GM19455 (cell line): ENCODE measurements at regions not wholly inside any gene's neighbourhood (a gene's known extent, or its start where the extent isn't known, plus 50 kb on each side); places are given as distances from the start of the nearest gene placed in this dataset.
"Not testable (repeated sequence)": the region's sequence is repeated elsewhere in the genome, so short reads cannot be mapped to it uniquely, and the experiment has no call there.

Experiments used
- ATAC-seq: cut with Tn5 transposase; IDR thresholded peaks from one replicate; pipeline ENCODE4 v1.9.1; 2021; ENCODE audit not compliant: unreplicated experiment

DNA sequence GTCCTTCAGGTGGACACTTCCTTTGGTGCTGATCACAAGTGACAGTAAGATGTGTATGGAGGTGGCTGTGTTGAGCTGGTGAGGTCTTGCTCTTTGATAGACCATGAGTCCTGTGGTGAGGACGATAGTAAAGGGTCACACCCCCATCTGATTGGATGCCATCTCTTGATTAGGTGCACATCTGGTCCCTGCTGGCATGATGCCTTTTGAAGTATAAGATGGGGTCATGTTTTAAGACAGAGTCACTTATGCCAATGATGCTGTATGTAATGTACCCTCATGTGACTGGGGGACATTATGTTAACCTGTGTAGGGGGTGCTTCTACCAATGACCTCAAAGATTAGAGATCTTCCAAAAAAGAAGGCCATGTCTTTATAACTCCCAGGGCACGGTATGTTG lies 644.6 kb downstream of the ACTR3B start:
- ATAC-seq = no peak

DNA sequence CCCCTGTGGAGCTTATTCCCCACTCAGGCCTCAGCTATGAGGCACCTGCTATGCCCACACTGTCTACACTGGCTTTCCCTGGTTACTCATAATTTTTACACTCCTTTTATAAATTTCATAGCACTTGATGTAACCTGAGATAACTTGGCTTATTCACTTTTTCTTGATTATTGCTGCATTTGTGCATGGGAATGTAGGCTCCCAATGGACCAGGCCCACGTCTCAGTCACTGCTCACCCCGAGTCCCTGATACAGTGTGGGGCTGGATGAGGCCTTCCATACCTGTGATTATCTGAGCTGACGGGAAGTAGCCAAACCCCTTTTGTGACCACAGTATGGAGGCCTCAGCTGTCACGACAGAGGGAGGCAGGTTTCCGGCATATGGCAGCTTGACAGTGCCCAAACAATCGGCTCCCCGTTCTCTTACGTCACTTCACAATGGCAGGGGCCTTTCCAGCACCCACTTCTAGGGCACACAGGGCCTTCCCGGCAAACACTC lies 645.3 kb downstream of the ACTR3B start:
- no peak for ATAC-seq

DNA sequence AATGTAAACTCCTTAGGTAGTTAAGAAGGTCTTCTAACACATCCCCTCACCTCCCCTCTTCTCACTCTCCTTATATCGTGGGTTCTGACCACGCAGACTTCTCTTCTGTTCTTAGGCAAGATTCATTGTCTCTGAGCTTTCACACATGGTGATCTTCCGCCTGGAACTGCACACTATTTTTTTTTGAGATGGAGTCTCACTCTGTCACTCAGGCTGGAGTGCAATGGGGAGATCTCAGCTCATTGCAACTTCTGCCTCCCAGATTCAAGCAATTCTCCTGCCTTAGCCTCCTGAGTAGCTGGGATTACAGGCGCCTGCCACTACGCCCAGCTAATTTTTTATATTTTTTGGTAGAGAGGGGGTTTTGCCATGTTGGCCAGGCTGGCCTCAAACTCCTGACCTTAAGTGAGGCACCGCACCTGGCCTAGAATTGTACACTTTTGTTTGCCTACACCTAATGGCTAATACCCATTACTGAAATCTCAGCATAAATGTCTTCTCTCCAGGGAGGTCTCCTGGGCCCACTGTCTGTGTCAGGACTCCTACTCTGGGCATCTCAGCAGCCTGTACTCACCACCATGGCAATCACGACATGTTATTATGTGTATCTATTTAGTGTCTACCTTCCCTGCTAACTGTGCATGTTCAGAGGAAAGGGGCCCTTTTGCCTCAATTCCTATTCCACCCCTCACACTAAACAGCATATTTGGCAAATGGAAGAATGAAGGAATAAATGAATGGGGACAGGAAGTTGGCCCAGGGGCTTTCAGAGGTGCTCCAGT lies 646.3 kb upstream of the DPP6 start:
- no peak for ATAC-seq

DNA sequence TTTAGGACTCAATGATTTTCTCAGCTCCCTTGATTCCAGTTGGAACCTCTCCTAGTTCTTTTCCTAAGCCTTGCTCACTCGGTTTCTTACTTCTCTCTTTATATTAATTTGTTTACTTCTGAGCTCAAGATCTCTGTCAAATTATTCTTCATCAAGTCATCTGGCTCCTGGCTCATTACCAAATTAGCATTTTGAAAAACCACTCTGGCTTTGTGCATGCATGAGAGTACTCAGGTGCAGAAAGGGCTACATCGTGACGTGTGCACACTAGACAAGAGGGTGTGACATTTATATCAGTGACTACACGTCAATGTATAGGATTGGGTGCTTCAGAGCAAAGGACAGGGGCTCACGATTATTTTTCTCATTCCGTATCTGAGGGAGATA lies 645.7 kb upstream of the DPP6 start:
- ATAC-seq = no peak

DNA sequence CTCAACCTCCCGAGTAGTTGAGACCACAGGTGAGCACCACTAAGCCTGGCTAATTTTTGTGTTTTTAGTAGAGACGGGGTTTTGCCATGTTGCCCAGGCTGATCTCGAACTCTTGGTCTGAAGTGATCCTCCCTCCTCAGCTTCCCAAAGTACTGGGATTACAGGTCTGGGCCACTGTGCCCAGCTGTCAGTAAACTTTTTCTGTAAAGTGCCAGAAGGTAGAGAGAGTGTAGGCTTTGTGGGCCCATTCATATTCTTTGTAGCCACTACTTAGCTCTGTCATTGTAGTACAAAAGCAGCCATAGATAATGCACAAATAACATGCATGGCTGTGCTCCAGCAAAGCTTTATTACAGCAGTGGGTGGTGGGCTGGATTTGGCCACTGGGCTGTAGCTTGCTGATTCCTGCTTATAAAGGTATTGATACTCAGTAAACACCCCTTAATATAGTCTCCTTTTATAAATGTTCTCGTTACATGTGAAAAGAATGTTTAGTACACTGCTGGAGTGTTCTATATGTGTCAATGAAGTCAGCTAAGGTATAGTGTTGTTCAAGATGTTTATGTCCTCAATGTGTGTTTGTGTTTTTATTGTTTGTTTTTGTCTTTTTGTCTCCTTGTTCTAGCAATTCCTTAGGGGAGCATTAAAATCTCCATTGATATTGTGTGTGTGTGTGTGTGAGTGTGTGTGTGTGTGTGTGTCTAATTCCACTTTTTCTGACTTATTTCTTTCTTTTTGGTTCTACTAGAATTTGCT lies 644.7 kb upstream of the DPP6 start:
- no peak for ATAC-seq

DNA sequence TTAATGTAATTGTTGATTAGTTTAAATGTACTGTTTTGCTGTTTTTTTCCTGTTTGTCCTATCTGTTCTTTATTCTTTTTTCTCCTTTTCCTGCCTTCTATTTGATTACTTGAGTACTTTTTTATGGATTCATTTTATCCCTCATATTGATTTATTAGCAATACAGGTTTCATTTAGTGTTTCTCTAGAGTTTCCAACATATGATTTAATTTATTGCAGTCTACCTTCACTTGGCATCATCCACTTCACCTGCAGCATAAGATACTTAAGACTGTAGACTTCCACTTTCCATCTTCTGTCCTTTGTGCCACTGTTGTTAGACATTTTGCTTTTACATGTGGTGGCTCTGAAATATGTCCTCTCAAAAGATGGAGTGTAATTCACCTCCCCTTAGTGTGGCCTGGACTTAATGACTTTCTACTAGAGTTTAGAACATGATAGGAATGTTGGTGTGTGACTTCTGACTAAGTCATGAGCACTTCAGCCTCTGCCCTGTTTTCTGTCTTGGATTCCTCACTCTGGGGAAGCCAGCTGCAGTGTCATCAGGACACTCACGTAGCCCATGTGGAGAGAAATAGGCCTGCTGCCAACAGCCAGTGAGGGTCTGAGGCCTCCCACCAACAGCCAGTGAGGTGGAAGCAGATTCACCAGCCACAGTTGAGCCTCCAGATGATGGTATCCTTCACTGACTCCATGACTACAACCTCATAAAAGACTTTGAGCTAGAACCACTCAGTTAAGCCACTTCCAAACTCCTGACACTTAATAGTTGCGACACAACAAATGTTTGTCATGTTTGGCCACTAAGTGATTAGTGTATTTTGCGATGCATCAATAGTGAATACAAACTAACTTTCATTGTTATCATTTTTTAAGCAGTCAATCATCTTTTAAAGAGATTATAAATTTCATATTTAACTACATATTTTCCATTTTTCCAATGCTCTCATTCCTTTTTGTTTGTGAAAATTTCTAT lies 643.5 kb upstream of the DPP6 start:
- ATAC-seq = no peak

DNA sequence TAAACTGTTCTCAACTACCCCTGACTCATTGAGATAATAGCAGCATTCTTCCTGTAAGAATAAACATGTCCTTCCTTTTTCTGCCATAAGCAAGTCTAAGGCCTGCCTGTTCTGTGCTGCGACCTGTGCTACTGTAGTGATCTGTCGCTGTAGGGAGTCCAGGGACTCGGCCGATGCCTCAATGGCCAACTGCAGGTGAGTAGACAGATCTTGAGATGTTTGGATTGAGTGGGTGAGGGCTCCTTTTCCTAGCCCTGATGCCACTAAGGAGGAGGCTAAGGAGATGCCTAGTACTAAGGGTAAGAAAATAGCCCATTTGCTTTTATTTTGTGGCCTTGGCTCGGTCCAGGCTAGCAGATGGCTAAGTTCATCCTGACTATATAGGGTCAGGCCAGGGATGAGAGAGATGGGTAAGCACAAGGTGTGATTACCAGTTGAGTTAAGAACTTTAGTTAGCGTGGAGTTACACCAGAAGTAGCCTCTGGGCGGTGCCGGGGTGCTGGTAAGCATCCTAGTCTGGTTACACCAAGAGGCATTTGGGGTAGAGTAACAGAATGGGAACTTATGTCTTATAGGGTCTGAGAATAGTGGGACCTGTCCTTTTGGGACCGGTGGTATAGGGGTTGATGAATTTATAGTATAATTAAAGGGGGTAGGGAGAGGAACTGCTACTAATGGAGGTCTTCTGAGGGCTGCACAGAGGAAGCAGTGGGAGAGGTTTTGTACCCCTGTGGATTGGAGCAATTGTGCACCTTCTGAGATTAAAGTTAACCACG lies 642.4 kb upstream of the DPP6 start:
- not testable (repeated sequence) for ATAC-seq

DNA sequence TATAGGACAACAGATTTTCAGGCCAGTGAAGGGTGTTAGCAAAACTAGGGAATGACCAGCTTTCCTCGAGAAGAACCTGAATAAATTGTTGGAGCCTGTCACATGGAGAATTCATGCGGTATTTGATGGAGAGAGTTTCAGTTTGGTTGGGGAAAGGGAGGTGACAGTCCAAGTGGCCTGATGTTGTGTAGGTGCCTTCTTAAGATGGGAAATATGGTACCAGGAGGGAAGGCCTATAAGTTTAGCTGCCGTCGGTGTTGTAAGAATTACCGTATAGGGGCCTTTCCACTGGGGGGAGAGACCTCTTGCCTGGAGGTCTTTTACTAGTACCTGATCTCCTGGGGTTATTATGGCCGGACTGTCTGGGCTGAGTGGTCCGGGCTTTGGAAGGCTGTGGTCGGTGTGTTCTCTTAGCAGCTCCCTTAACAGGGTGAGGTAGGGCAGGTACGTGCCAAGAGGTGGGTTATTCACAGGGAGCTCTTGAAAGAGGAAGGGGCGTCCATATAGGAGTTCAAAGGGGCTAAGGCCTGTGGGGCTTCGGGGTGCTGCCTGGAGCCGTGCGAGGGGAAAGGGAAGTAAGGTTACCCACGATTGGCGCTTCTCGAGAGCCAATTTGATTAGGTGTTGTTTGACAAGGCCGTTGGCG lies 641.1 kb upstream of the DPP6 start:
- ATAC-seq = not testable (repeated sequence)

DNA sequence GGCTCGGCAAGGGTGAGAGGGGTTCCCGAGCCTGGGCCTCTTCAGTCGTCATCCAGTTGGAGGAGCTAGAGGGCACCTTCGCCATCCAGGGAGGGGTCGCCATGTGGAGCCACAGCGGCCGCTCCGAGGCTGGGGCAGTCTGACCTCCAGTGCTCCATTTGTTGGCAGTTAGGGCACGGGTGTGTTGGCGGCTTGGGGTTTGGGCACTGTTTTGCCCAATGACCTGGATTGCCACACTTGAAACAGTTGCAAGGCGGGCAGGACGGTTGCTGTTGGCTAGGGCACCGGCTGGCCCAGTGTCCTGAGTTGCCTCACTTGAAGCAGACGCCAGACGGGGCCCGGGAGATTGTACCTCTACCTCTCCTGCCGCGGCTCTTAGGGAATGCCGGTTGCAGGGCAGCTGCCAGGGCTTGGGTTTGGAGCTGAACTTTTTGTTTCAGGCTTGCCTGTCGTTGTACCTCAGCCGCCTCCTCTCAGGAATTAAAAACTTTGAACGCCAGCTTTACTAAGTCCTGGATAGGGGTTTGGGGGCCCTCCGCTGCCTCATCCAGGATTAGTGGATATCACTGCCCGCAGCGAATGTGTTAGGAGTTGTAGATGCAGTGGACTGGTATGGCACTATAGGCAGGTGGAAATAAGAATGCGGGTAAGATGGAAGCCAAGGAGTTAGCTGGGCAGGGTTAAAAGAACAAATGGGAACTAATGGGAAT lies 639.9 kb upstream of the DPP6 start:
- not testable (repeated sequence) for ATAC-seq

DNA sequence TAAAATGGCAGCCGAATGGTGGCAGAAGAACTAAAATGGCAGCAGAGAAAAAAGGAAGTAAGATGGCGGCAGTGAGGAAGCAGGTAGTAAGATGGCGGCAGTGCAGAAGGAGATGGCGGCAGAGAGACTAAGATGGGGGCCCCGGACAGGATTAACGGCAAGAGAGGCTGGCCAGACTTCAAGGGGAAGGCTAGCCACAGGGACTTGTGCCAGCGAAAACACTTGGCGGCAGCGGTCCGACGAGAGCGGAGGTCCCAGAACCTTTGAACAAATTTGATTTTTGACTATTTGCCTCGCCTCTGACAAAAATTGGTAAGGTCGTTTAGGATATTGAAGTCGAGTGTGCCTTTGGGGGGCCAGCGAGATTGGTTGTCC lies 639.4 kb upstream of the DPP6 start:
- ATAC-seq = not testable (repeated sequence)

DNA sequence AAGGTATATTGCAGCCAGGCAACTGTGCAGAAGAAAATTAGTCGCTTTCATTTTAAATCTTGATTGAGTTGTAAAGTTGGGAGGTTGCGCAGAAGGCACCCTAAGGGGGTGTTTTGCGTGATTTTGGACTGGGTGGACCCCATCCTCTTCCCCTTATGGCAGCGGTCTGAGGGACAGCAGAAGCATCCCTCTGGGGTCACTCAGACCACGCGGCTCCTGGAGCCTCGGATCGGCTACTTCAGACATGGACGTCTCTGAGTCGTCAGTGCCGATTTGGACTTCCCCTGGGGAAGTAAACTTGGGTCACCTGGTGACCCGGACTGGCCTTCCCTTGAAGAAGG lies 639.0 kb upstream of the DPP6 start:
- ATAC-seq = no peak

DNA sequence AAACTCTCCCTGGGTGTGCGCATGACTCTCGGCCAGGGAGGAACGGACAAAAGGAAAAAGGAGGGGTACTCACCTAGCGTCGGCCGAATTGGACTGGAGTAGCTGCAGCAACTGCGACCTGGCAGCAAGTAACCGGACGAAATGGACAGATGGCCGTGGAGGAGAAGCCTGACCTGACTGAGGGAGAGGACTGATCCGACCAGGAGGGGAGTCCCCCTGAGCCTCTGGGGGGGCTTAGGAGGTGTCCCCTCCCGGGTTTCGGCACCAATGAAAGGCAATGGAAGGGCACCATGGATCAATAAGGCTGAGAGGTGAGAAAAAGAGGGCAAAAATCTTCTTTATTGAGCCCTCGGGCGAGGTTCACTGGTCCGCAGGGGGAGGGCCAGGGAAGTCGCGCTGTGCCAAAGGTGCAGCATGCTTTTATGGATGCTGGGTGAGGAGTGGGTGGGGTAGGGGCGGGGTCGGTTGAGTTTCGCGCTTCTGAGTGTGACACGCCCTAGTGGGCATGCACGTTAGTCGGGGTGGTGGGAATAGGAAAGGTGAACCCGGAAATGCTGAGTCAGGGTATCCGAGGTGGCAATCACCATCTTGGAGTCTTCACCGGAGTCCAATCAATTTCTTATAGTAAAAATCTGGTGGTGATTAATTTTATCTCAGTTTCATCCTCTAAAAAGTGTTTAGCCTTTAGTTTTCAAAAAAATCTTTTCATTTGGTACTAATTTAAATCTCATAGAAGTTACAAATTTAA lies 638.5 kb upstream of the DPP6 start:
- no peak for ATAC-seq

DNA sequence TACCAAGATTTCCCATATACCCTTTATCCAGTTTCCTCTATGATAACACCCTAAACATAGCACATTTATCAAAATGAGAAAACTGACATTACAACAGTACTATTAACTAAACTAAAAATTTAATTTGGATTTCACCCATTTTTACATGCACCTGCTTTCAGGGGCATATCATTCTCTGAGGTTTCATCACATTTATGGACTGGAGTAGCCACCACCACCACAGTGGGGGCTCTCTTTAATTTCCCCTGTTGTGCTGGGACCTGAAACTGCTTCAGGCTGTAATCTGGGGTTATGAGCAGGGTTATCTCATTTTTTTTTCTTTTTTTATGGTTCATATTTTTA lies 637.9 kb upstream of the DPP6 start:
- ATAC-seq = no peak

DNA sequence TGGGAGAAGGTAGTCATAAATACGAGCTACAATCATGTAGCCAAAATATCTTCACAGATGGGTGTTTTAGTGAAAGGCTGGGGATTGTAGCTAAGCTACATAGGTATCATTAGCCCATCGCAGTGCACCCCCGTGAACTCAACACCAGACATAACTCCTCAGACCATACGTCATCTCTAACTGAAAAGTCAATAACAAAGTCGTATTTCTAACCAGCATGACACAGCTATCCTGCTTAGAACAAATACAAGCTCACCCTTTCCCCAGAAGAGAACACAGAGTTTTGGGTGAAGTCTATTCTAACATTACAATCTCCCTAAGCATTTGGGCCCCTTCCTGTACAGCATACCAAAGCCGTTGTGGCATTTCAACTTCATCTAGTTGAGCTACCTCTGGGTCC lies 636.6 kb upstream of the DPP6 start:
- ATAC-seq = no peak

DNA sequence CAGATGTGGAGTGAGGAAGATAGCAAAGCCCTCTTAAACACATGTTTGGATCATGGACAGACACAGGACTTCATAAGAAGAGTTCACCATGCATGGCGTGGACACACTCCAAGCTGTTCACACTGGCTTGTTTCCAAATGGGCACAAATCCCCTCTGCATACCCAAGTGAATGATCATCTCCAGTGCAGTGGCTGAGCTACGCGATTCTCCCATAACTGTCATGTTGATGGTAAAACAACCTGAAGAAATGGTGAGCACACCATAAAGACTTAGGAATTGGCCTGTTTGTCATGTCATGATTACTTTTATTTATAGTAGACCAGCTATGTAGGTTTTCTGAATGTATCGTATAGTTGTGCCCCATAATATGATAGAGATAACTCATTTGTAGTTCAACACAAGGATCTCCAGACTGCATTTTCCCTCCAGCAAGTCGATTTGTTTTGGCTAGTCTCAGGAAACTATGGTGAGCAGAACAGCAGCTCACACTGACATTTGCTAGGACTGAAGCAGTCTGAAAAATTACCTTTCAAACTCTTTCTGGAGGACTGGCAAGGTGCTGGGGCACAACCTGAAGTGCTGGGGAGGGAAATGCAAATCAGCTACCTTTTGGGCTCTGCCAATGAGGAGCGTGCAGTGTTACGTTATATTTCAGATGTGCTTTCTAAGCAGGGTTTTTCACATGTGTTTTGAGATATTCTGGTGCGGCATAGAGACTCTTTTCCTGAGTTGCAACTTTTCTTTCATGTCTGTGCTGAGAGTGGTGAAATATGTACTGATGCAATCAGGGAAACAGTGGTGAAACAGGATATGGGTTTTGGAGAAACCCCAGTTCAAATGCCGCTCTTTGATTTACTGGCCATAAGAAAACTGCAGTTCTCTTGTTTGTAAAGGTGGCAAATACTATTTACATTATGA lies 629.6 kb upstream of the DPP6 start:
- no peak for ATAC-seq

DNA sequence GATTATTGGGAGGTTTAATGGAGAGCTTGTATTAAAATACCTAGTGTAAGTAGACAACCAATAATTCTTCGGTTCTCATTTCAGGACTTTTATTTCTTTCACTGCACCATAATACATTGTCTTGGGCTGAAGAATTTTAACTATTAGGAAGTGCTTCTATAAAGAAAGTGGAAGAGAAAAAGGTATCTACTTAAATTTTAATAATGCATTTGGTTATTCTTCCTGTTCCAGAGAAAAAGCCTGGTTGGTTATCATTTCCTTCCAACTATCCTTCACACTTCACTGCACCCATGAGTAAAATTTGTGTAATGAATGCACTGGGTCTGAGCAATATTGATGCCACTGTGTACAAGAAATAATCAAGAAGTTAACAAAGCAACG lies 629.0 kb upstream of the DPP6 start:
- no peak for ATAC-seq

DNA sequence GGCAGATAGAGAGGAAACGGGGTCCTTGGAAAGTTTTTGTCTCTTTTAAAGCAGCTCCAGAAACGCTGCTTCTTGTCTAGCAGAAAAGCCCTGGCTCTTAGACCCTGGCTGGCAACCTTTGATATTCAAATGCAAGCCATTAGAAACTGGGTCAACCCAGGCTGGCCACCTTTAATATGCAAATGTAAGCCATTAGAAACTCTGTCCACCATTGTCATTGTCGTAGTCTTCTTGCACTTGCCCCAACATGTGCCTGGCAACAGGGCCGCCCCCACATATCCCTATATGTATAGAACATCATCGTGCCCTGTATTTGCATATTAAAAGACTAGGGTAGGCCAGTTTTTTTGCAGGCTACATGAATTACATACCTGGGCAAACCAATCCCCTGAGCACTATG lies 621.3 kb upstream of the DPP6 start:
- no peak for ATAC-seq

DNA sequence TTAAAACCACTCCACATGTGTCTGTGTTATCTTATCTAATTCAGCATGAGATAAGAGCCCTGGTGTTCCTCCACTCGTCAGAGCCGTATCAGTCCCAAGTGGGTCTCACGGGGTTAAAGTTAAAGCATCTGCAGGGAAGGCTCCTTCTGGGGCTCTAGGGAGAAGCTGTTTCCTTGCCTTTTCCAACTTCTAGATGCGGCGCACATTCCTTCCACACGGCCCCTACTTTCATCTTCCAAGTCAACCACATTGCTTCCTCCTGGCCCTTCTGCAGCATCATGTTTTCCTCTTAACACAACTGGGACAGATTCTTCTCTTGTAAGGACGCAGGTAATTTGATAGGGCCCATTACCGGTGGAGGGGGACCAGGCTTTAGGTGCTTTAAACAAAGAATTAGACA lies 620.1 kb upstream of the DPP6 start:
- no peak for ATAC-seq
